ENCODE measurements at regions not wholly inside any gene's neighbourhood (a gene's known extent, or its start where the extent isn't known, plus 50 kb on each side); places are given as distances from the start of the nearest gene placed in this dataset.
"Not testable (repeated sequence)": the region's sequence is repeated elsewhere in the genome, so short reads cannot be mapped to it uniquely, and the experiment has no call there.

- TF ChIP-seq, protein P1, sequence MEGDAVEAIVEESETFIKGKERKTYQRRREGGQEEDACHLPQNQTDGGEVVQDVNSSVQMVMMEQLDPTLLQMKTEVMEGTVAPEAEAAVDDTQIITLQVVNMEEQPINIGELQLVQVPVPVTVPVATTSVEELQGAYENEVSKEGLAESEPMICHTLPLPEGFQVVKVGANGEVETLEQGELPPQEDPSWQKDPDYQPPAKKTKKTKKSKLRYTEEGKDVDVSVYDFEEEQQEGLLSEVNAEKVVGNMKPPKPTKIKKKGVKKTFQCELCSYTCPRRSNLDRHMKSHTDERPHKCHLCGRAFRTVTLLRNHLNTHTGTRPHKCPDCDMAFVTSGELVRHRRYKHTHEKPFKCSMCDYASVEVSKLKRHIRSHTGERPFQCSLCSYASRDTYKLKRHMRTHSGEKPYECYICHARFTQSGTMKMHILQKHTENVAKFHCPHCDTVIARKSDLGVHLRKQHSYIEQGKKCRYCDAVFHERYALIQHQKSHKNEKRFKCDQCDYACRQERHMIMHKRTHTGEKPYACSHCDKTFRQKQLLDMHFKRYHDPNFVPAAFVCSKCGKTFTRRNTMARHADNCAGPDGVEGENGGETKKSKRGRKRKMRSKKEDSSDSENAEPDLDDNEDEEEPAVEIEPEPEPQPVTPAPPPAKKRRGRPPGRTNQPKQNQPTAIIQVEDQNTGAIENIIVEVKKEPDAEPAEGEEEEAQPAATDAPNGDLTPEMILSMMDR (conservative IDR thresholded peaks at IDR 0.05), result not testable (repeated sequence)
- not testable (repeated sequence) for TF ChIP-seq ZFX (IDR thresholded peaks at IDR 0.05)
Measured at GRCh38 chr14:103234826-103235225, 99.2 kb upstream of the EIF5 start.
